GM10266 (cell line): ENCODE measurements at regions not wholly inside any gene's neighbourhood (a gene's known extent, or its start where the extent isn't known, plus 50 kb on each side); places are given as distances from the start of the nearest gene placed in this dataset.

Source experiments
- DNase-seq: peaks from one replicate; pipeline ENCODE4 v3.0.0; 2012; ENCODE audit errors: extremely low spot score
- TF ChIP-seq, protein P1 (sequence below): IDR thresholded peaks from 2 replicates; pipeline ENCODE4 v1.5.1; 2012; ENCODE audit warnings: mild to moderate bottlenecking, low read depth; ENCODE audit not compliant: control insufficient read depth, insufficient read depth; ENCODE audit errors: missing control alignments

- TF ChIP-seq, protein P1, sequence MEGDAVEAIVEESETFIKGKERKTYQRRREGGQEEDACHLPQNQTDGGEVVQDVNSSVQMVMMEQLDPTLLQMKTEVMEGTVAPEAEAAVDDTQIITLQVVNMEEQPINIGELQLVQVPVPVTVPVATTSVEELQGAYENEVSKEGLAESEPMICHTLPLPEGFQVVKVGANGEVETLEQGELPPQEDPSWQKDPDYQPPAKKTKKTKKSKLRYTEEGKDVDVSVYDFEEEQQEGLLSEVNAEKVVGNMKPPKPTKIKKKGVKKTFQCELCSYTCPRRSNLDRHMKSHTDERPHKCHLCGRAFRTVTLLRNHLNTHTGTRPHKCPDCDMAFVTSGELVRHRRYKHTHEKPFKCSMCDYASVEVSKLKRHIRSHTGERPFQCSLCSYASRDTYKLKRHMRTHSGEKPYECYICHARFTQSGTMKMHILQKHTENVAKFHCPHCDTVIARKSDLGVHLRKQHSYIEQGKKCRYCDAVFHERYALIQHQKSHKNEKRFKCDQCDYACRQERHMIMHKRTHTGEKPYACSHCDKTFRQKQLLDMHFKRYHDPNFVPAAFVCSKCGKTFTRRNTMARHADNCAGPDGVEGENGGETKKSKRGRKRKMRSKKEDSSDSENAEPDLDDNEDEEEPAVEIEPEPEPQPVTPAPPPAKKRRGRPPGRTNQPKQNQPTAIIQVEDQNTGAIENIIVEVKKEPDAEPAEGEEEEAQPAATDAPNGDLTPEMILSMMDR: no peak
- no peak for DNase-seq
Observed at GRCh38 chr2:136434251-136434715, 316.3 kb upstream of the CXCR4 start.

- DNase-seq: no peak
- TF ChIP-seq, protein P1: no peak
Observed at GRCh38 chr2:136433261-136433660, 315.3 kb upstream of the CXCR4 start.

DNA sequence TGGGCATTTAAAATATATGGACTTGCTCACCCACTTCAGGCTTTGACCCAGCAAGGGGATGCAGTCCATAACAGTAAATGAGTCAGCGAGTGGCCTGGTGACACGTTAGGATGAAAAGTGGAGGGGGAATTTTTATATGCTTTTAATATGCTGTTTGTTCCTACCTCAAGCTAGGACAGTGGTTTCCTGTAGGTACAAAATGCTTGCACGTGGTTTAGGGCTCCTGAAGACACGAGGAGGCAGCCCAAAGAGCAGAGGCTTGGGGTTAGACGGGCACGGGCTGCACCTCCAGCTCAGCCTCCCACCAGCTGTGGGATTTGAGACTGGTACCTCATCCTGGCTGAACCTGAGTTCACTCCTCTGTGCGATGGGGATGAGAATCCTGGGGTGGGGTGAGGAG, 306.2 kb upstream of the CXCR4 start:
- TF ChIP-seq, protein P1: no peak
- DNase-seq: no peak

DNA sequence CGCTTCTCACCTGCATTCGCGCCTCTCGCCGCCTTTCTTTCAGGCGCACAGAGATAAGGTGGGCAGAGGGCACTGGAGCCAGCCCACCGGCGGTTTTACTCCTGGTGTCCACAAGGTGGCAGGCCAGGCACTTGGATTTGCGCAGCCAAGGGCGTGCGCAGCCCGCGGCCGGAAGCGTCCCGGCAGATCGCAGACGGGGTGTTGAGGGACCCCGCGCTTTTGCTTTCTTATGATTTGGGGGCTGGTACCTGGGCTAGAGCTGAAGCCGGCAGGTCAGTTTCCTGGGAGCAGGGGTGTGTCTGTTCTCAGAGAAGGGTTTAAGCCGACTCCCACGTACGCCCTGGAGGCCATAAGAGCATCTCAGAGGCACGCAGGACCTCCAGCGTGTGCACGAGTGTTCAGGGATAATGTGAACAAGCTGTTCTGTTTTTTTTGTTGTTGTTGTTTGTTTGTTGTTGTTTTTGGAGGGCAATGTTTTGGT, 305.6 kb upstream of the CXCR4 start:
- peak; percentile 69 for DNase-seq
- TF ChIP-seq, protein P1: peak; percentile 95

GRCh38 chr2:136422512-136422911, 304.6 kb upstream of the CXCR4 start:
- DNase-seq: no peak
- TF ChIP-seq, protein P1: no peak

GRCh38 chr2:136420346-136420745, 302.4 kb upstream of the CXCR4 start:
- no peak for DNase-seq
- TF ChIP-seq, protein P1: no peak

DNA sequence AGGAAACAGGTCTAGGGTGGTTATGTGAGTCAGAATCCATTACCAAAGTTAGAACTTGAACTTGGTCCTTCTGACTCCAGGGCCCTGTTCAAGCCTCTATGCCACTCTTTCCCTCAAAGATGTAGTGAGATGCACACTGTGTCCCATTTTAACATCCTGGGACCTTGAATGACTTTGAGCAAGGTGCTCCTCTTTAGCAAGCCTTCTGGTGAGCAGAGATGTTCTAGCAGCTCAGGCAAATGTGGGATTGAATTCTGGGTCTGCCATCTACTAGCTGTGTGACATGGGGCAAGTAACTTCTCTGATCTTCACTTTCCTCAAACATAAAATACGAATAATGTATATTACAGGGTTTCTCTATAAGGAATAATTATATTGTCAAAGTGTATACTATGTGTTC, 294.0 kb upstream of the CXCR4 start:
- DNase-seq: no peak
- TF ChIP-seq, protein P1: no peak
